Neural progenitor cell (in vitro differentiated cells): ENCODE measurements at regions not wholly inside any gene's neighbourhood (a gene's known extent, or its start where the extent isn't known, plus 50 kb on each side); places are given as distances from the start of the nearest gene placed in this dataset.

ENCODE experiments used
- DNase-seq: peaks from one replicate; pipeline ENCODE4 v3.0.0-alpha.2; 2016; ENCODE audit warnings: low spot score
- H2AFZ ChIP-seq: fragments of 200-600 bp; sonication (generic); replicated peaks from 2 replicates; pipeline ENCODE4 v1.6.1; 2016; ENCODE audit warnings: antibody characterized with exemption
- H3F3A ChIP-seq: fragments of 200-600 bp; sonication (generic); 2 replicates; pipeline ENCODE4 v1.6.1; 2016; ENCODE audit warnings: antibody characterized with exemption, low read depth
- H3K27ac ChIP-seq: fragments of 200-600 bp; sonication (generic); 2 replicates; pipeline ENCODE4 v1.5.1; 2016; ENCODE audit warnings: mild to moderate bottlenecking
- H3K27me3 ChIP-seq: fragments of 200-600 bp; sonication (generic); 2 replicates; pipeline ENCODE4 v1.6.1; 2016; ENCODE audit warnings: mild to moderate bottlenecking, moderate library complexity
- H3K36me3 ChIP-seq: fragments of 200-600 bp; sonication (generic); 2 replicates; pipeline ENCODE4 v1.5.1; 2016
- H3K4me1 ChIP-seq: fragments of 200-600 bp; sonication (generic); 2 replicates; pipeline ENCODE4 v1.6.1; 2016; ENCODE audit warnings: mixed run types
- H3K4me2 ChIP-seq: fragments of 200-600 bp; sonication (generic); 2 replicates; pipeline ENCODE4 v1.6.1; 2016
- H3K4me3 ChIP-seq: fragments of 200-600 bp; sonication (generic); 2 replicates; pipeline ENCODE4 v1.5.1; 2016
- H3K79me2 ChIP-seq: fragments of 200-600 bp; sonication (generic); 2 replicates; pipeline ENCODE4 v1.6.1; 2016; ENCODE audit warnings: low read depth
- H3K9ac ChIP-seq: fragments of 200-600 bp; sonication (generic); 2 replicates; pipeline ENCODE4 v1.6.1; 2016
- H3K9me3 ChIP-seq: fragments of 200-600 bp; sonication (generic); 2 replicates; pipeline ENCODE4 v1.5.1; 2016; ENCODE audit warnings: low read depth
- H4K20me1 ChIP-seq: fragments of 200-600 bp; sonication (generic); 2 replicates; pipeline ENCODE4 v1.6.1; 2016; ENCODE audit warnings: low read depth
- H3K27ac Mint-ChIP-seq: 3 replicates; pipeline ENCODE4 v1.8.0; 2021; ENCODE audit warnings: mixed read lengths
- H3K27me3 Mint-ChIP-seq: 2 replicates; pipeline ENCODE4 v1.8.0; 2022; ENCODE audit warnings: low read depth, mild to moderate bottlenecking, inconsistent platforms, moderate library complexity, mixed read lengths; ENCODE audit not compliant: insufficient read depth
- H3K36me3 Mint-ChIP-seq: 3 replicates; pipeline ENCODE4 v1.8.0; 2021; ENCODE audit warnings: mixed read lengths
- H3K4me1 Mint-ChIP-seq: 3 replicates; pipeline ENCODE4 v1.8.0; 2021; ENCODE audit warnings: mixed read lengths
- H3K4me3 Mint-ChIP-seq: 3 replicates; pipeline ENCODE4 v1.8.0; 2021; ENCODE audit warnings: mild to moderate bottlenecking, moderate library complexity, mixed read lengths
- H3K9me3 Mint-ChIP-seq: 3 replicates; pipeline ENCODE4 v1.8.0; 2020; ENCODE audit warnings: mixed read lengths
- EZH2 ChIP-seq: fragments of 200-600 bp; sonication (generic); IDR thresholded peaks from 2 replicates; pipeline ENCODE4 v1.6.1; 2017; ENCODE audit warnings: antibody characterized with exemption, mild to moderate bottlenecking, moderate library complexity
- EZH2phosphoT487 ChIP-seq: fragments of 200-600 bp; sonication (generic); IDR thresholded peaks from 2 replicates; pipeline ENCODE4 v1.6.1; 2017; ENCODE audit warnings: antibody characterized with exemption
- TF ChIP-seq, protein P1 (sequence below): fragments of 200-600 bp; sonication (generic); IDR thresholded peaks from 2 replicates; pipeline ENCODE4 v1.5.1; 2017; ENCODE audit warnings: antibody characterized with exemption, mild to moderate bottlenecking

DNA sequence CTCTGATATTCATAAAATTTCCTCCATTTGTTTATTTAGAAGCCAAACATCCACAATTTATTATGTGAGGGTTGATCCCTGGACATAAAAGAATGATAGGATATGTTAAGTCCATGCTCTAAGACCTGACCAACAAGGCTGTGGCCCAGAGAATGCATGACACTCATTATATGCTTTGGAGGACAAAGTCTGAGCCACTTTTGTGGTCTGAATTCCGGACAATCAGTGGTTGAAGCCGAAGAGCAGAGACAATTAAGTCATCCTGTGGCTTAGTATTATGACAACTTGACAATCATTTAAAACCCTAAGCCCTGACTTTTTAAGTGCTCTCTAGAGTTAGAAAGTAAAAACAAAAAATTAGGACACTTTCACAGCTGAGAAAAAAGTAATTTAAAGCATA, 483.3 kb downstream of the PLCL1 start:
- no peaks in the 10 kb centered on the region for H3K4me1 Mint-ChIP-seq
- Histone ChIP-seq H3K9me3 (no peaks in the 10 kb centered on the region), H3K27ac (no peak overlapping the region), H4K20me1 (no peaks in the 10 kb centered on the region), H3K36me3 (no peaks in the 10 kb centered on the region), H3K9ac (no peak overlapping the region), H3K79me2 (no peaks in the 10 kb centered on the region), H3F3A (no peaks in the 10 kb centered on the region), H2AFZ (no peak overlapping the region), H3K4me3 (no peak overlapping the region), H3K4me1 (no peaks in the 10 kb centered on the region), H3K4me2 (no peak overlapping the region), H3K27me3 (no peaks in the 10 kb centered on the region)
- no peaks in the 10 kb centered on the region for H3K9me3 Mint-ChIP-seq
- TF ChIP-seq, protein P1, sequence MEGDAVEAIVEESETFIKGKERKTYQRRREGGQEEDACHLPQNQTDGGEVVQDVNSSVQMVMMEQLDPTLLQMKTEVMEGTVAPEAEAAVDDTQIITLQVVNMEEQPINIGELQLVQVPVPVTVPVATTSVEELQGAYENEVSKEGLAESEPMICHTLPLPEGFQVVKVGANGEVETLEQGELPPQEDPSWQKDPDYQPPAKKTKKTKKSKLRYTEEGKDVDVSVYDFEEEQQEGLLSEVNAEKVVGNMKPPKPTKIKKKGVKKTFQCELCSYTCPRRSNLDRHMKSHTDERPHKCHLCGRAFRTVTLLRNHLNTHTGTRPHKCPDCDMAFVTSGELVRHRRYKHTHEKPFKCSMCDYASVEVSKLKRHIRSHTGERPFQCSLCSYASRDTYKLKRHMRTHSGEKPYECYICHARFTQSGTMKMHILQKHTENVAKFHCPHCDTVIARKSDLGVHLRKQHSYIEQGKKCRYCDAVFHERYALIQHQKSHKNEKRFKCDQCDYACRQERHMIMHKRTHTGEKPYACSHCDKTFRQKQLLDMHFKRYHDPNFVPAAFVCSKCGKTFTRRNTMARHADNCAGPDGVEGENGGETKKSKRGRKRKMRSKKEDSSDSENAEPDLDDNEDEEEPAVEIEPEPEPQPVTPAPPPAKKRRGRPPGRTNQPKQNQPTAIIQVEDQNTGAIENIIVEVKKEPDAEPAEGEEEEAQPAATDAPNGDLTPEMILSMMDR: no peak
- TF ChIP-seq EZH2phosphoT487 (no peak), EZH2 (no peak)
- DNase-seq: no peak
- peaks cover 3% of the 10 kb centered on the region for H3K27me3 Mint-ChIP-seq
- no peaks in the 10 kb centered on the region for H3K36me3 Mint-ChIP-seq
- no peak overlapping the region for H3K4me3 Mint-ChIP-seq
- H3K27ac Mint-ChIP-seq: no peak overlapping the region

DNA sequence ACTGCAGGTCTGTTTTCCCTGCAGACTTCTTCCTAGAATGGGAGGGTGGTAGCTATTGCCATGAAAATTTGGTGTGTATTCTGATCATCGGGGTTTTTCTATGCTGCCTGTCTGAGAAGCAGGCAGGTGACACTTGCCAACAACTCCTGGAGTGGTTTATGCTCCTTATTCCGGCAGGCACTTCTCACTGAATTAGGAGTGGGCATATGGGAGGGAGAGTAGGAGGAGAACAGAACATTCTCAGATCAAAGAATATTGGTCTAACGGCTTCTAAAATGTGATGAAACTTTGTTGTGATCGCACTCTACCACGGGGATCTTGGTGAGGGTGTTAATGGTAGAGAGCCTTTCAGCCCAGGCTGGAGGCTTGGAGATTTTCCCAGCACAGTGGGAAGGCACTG, 480.8 kb downstream of the PLCL1 start:
- no peaks in the 10 kb centered on the region for H3K9me3 Mint-ChIP-seq
- no peak overlapping the region for H3K4me3 ChIP-seq
- no peaks in the 10 kb centered on the region for H3K9me3 ChIP-seq
- no peaks in the 10 kb centered on the region for H3K27me3 ChIP-seq
- H3K36me3 Mint-ChIP-seq: no peaks in the 10 kb centered on the region
- H3F3A ChIP-seq: no peaks in the 10 kb centered on the region
- no peak overlapping the region for H3K27ac ChIP-seq
- H3K79me2 ChIP-seq: no peaks in the 10 kb centered on the region
- H3K4me2 ChIP-seq: no peak overlapping the region
- H4K20me1 ChIP-seq: no peaks in the 10 kb centered on the region
- H3K4me3 Mint-ChIP-seq: no peak overlapping the region
- no peaks in the 10 kb centered on the region for H3K36me3 ChIP-seq
- DNase-seq: no peak
- H3K27me3 Mint-ChIP-seq: peaks cover 3% of the 10 kb centered on the region
- no peak overlapping the region for H3K9ac ChIP-seq
- no peaks in the 10 kb centered on the region for H3K4me1 ChIP-seq
- TF ChIP-seq EZH2phosphoT487 (no peak), EZH2 (no peak)
- TF ChIP-seq, protein P1: no peak
- H2AFZ ChIP-seq: no peak overlapping the region
- no peaks in the 10 kb centered on the region for H3K4me1 Mint-ChIP-seq
- no peak overlapping the region for H3K27ac Mint-ChIP-seq

DNA sequence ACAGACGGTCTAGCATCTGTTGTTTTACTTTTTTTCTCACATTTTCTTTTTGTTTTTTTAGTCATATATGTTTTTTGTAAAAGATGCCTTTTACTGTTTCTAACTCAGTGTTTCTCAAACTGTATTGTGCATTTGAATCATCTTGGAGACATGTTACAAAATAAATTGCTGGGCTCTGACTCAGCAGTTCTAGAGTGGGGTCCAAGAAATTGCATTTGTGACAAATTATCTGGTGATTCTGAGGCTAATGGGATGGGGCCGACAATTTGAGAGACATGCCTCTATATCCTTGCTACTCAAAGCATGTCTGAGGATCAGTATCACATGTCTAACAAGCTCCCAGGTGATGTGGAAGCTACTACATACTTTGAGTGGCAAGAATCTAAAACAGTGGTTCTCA, 478.8 kb downstream of the PLCL1 start:
- Histone ChIP-seq H3K9me3 (no peaks in the 10 kb centered on the region), H3K4me2 (no peak overlapping the region), H2AFZ (no peak overlapping the region), H3K9ac (no peak overlapping the region), H3K27ac (no peak overlapping the region), H3K27me3 (no peaks in the 10 kb centered on the region), H3K4me1 (no peaks in the 10 kb centered on the region), H3K4me3 (no peak overlapping the region), H3F3A (no peaks in the 10 kb centered on the region), H3K79me2 (no peaks in the 10 kb centered on the region), H4K20me1 (no peaks in the 10 kb centered on the region), H3K36me3 (no peaks in the 10 kb centered on the region)
- Mint-ChIP-seq H3K4me1 (no peaks in the 10 kb centered on the region), H3K9me3 (no peaks in the 10 kb centered on the region), H3K4me3 (no peak overlapping the region), H3K27ac (no peak overlapping the region), H3K36me3 (no peaks in the 10 kb centered on the region), H3K27me3 (peaks cover 3% of the 10 kb centered on the region)
- TF ChIP-seq, protein P1: no peak
- TF ChIP-seq EZH2phosphoT487 (no peak), EZH2 (no peak)
- DNase-seq: no peak

DNA sequence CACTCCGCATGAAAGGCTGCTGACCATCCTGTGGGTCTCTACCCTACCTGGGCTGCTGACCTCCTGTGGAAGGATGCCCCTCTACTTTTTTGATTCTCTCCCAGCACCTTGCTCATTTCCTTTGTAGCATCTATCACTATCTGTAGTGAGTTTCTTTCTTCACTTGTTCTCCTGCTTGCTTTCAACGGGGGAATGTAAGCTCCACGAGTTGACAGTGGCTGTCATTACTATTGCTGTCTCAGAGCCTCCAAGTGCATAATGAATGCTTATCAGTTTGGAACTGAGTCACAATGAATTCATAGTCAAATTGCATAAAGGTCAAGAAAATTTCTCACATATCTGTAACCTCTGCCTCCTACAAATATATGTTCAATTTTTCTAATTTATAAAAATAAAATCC, 477.7 kb downstream of the PLCL1 start:
- H3K9me3 Mint-ChIP-seq: no peaks in the 10 kb centered on the region
- H3F3A ChIP-seq: no peaks in the 10 kb centered on the region

More for the DNA sequence above, 477.7 kb downstream of the PLCL1 start:
- no peaks in the 10 kb centered on the region for H3K36me3 ChIP-seq
- no peak overlapping the region for H3K4me3 ChIP-seq
- H3K27ac Mint-ChIP-seq: no peak overlapping the region
- no peaks in the 10 kb centered on the region for H3K4me1 ChIP-seq
- no peak overlapping the region for H3K4me3 Mint-ChIP-seq
- no peaks in the 10 kb centered on the region for H3K4me1 Mint-ChIP-seq
- H3K36me3 Mint-ChIP-seq: no peaks in the 10 kb centered on the region
- no peaks in the 10 kb centered on the region for H3K9me3 ChIP-seq
- DNase-seq: no peak
- H3K9ac ChIP-seq: no peak overlapping the region
- H3K27me3 Mint-ChIP-seq: peaks cover 3% of the 10 kb centered on the region
- no peaks in the 10 kb centered on the region for H3K79me2 ChIP-seq
- no peak overlapping the region for H3K27ac ChIP-seq
- H3K4me2 ChIP-seq: no peak overlapping the region
- H3K27me3 ChIP-seq: no peaks in the 10 kb centered on the region
- H4K20me1 ChIP-seq: no peaks in the 10 kb centered on the region
- H2AFZ ChIP-seq: no peak overlapping the region
- TF ChIP-seq EZH2phosphoT487: no peak
- TF ChIP-seq, protein P1: no peak
- TF ChIP-seq EZH2: no peak
